ENCODE measurements at regions not wholly inside any gene's neighbourhood (a gene's known extent, or its start where the extent isn't known, plus 50 kb on each side); places are given as distances from the start of the nearest gene placed in this dataset.
"Not testable (repeated sequence)": the region's sequence is repeated elsewhere in the genome, so short reads cannot be mapped to it uniquely, and the experiment has no call there.

GRCh38 chr11:95442531-95443050 lies 211.6 kb upstream of the SESN3 start:
- no peak for DNase-seq (ENCODE audit: low read depth)

GRCh38 chr11:95435628-95436353 lies 204.8 kb upstream of the SESN3 start:
- DNase-seq (ENCODE audit: low read depth): no peak

GRCh38 chr11:95435192-95435591 lies 204.2 kb upstream of the SESN3 start:
- no peak for DNase-seq (ENCODE audit: low read depth)

- DNase-seq (ENCODE audit: low read depth): no peak
Observed at GRCh38 chr11:95434489-95435057, 203.6 kb upstream of the SESN3 start.

GRCh38 chr11:95434009-95434408 lies 203.0 kb upstream of the SESN3 start:
- DNase-seq (ENCODE audit: low read depth): no peak

- DNase-seq (ENCODE audit: low read depth): no peak
Observed at GRCh38 chr11:95432714-95433503, 201.9 kb upstream of the SESN3 start.

- DNase-seq (ENCODE audit: low read depth): no peak
Observed at GRCh38 chr11:95429376-95429907, 198.4 kb upstream of the SESN3 start.

- no peak for DNase-seq (ENCODE audit: low read depth)
Observed at GRCh38 chr11:95426823-95427462, 195.9 kb upstream of the SESN3 start.

- DNase-seq (ENCODE audit: low read depth): no peak
Observed at GRCh38 chr11:95419915-95420314, 188.9 kb upstream of the SESN3 start.

- DNase-seq (ENCODE audit: low read depth): no peak
Observed at GRCh38 chr11:95418916-95419315, 187.9 kb upstream of the SESN3 start.

- no peak for DNase-seq (ENCODE audit: low read depth)
Observed at GRCh38 chr11:95417832-95418231, 186.8 kb upstream of the SESN3 start.

- no peak for DNase-seq (ENCODE audit: low read depth)
Observed at GRCh38 chr11:95415837-95416304, 184.9 kb upstream of the SESN3 start.

GRCh38 chr11:95414217-95414616 lies 183.2 kb upstream of the SESN3 start:
- no peak for DNase-seq (ENCODE audit: low read depth)

- DNase-seq (ENCODE audit: low read depth): no peak
Observed at GRCh38 chr11:95413761-95414160, 182.8 kb upstream of the SESN3 start.

GRCh38 chr11:95413021-95413420 lies 182.0 kb upstream of the SESN3 start:
- no peak for DNase-seq (ENCODE audit: low read depth)

GRCh38 chr11:95412074-95412473 lies 181.1 kb upstream of the SESN3 start:
- DNase-seq (ENCODE audit: low read depth): no peak

- not testable (repeated sequence) for DNase-seq (ENCODE audit: low read depth)
Observed at GRCh38 chr11:95410707-95411106, 179.7 kb upstream of the SESN3 start.

GRCh38 chr11:95406271-95406670 lies 175.3 kb upstream of the SESN3 start:
- DNase-seq (ENCODE audit: low read depth): no peak

GRCh38 chr11:95404370-95404769 lies 173.4 kb upstream of the SESN3 start:
- no peak for DNase-seq (ENCODE audit: low read depth)

- DNase-seq (ENCODE audit: low read depth): no peak
Observed at GRCh38 chr11:95398437-95399112, 167.6 kb upstream of the SESN3 start.

- no peak for DNase-seq (ENCODE audit: low read depth)
Observed at GRCh38 chr11:95392644-95393043, 161.6 kb upstream of the SESN3 start.

Data from forelimb muscle (tissue), 1 donor.